ENCODE measurements at regions not wholly inside any gene's neighbourhood (a gene's known extent, or its start where the extent isn't known, plus 50 kb on each side); places are given as distances from the start of the nearest gene placed in this dataset.
A peak's percentile ranks its signal among the peaks of the same experiment; 100 is the strongest.
"Not testable (repeated sequence)": the region's sequence is repeated elsewhere in the genome, so short reads cannot be mapped to it uniquely, and the experiment has no call there.

DNA sequence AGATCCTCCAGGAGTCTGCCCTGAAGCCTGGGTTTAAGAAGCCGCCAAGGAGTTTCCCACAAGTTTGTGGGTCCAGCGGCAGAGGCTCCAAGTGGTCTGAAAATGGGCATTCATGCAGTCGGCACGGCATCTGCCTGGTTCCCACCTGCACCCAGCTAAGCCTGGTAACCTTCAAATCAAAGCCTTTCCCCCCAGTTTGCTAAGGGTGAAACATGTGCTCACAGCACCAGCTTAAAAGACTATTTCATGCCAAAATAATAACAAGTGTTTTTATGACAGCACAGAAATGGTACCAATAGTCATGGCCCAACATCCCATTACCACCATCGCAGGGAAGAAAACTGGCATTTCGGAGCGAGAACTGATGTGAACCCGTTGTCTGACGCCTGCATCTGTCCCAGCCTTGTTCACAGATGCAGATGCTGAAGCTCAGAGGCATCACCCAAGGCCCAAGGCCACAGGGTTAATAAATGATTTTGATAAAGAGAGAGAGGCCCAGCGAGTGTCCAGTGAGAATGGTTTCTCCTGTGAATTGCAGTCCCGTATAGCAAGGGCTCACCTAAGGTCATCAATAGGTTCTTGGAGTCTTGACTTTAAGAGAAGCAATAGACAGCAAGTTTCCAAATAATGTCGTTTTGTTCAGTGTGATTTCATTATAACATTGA, 188.0 kb upstream of the TPM1 start:
- DNase-seq (ENCODE audit: low spot score) = no peak

DNA sequence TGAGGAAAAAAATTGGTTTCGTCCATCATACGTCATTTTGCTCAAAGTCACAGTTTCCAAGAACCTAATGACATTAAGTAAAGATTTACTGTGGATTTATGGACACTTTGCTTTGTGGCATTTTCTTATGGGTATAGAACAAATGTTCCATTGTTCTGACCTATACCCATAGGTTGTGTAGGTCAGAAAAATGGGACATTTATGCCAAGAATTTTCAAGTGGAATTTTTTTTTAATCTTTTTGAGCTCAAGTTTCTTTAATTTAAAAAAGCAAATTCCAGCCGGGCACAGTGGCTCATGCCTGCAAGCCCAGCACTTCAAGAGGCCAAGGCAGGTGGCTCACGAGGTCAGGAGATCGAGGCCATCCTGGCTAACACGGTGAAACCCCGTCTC, 187.5 kb upstream of the TPM1 start:
- no peak for DNase-seq (ENCODE audit: low spot score)

DNA sequence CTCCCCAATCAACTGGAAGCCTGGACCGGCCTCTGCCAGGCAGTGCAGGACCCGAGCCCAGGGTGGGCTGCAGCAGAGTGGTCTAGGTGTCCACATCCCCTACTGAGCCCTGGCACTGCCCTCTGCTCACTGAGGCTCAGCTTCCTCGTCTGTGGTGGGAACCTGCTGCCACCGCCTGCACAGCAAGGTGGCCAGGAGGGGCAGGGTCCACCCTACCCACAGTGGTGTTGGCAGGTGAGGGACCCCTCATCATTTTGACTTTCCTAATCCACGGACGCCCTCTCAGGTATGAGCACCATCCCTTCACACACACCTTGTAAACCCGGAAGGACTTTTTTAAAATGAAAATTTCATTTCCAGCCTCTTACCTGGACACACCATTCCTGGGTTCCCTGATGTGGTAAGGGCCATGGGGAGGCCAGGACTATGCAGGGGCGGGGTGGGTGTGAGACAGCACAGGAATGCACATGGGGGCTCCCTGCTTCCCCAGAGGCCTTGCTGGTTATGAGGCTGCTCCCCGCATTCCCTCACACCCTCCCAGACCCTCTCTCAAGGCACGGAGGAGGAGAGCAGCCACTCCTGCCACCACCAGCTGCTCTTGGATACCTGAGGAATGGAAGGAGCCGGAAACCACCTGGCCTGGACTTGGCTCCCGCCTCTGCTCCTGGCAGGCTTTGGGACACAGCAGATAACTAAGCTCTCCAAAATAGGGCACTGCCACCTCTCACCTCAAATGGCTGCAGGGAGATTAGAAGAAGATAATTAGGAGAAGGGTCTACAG, 185.9 kb upstream of the TPM1 start:
- DNase-seq (ENCODE audit: low spot score) = no peak

DNA sequence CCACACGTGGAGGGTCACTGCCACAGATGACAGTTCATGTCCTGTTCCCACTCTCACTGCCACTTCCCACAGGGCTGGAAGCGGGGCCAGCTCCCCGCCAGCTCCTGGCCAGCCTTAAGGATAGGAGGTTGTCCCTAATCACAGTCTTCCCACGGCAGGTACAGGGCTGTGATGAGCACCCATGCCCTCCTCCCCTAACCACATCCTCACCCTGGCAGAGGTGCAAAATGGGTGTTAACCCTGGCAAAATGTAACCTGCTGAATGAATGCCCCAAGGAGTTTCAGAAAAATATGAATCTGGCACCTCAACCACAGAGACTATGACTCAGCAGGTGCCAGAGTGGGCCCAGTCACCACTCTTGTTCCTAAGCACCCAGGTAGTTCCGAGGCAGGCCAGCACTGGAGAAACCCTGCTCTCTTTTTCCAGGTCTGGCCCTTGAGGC, 185.1 kb upstream of the TPM1 start:
- no peak for DNase-seq (ENCODE audit: low spot score)

DNA sequence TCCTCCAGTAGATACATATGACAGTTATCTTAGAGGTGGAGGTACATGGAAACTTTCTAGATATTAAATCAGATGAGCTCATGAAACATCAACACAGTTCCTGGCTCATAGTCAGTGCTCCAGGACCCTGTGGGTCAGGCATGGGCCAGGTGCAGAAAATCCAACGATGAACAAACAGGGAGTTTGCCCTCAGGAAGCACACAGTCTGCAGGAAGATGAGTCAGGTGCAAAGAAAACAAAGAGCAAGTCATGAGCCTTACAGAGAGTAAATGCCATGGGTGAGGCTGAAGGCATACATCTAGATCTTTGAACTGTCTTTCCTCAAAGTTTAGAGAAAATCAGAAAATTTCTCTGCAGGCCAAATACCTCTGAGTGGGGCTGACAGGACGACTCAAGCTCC, 184.2 kb upstream of the TPM1 start:
- no peak for DNase-seq (ENCODE audit: low spot score)

DNA sequence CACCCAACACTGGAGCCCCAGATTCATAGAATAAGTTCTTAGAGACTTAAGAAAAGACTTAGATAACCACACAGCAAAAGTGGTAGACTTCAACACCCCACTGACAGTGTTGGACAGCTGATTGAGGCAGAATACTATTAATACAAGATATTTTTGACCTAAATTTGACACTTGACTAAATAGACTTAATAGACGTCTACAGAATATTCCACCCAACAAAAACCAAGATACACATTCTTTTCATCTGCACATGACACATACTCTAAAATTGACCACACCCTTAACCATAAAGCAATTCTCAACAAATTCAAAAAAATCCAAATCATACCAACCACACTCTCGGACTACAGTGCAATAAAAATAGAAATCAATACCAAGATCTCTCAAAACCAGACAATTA, 179.8 kb upstream of the TPM1 start:
- DNase-seq (ENCODE audit: low spot score) = no peak

DNA sequence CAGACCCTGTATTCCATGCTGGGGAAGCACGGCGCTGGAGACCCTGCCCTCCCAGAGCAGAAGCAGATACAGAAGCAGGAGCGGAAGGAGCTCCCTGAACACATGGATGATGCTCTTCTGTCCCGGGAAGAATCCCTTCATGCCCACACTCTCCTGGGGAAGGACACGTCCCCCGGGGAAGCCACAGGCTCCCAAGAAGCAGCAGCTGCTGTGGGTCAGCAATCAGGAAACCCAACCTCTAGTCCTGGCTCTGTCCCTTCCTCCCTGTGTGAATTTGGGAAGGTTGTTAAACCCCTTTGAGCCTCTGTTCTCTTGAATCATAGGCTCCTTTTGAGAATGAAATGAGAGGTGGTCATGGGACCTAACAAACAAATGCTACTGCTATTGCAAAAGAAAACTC, 176.2 kb upstream of the TPM1 start:
- DNase-seq (ENCODE audit: low spot score) = no peak

DNA sequence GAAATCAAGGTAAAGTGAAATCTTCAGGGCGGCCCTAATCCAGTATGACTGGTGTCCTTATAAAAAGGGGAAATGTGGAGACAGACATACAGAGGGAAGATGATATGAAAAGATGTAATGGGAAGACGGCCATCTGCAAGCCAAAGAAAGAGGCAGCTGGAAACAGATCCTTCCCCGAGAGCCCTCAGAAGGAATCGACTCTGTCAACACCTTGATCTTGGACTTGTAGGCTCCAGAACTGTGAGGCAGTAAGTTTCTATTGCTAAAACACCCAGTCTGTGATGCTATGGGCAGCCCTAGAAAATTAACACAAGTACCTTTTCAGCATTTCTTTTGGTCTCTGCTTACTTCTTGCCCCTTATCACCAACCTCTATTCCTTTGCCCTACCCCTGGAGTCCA, 174.7 kb upstream of the TPM1 start:
- no peak for DNase-seq (ENCODE audit: low spot score)

DNA sequence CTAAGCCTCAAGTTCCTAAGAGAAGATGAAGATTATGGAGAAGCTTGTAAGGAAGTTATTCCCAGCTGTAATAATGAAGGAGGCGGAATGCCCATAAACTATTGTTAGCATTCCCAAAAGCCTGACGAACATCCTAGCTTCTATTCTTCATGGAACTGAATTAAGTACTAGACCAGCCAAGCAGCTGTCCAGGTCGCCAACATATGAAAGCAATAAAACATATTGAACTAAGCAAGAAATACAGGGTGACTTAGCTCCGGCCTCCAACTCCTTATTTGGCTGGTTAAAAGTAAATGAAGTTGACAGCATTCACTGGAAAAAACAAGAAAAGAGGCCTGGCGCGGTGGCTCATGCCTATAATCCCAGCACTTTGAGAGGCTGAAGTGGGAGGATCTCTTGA, 174.0 kb upstream of the TPM1 start:
- no peak for DNase-seq (ENCODE audit: low spot score)

DNA sequence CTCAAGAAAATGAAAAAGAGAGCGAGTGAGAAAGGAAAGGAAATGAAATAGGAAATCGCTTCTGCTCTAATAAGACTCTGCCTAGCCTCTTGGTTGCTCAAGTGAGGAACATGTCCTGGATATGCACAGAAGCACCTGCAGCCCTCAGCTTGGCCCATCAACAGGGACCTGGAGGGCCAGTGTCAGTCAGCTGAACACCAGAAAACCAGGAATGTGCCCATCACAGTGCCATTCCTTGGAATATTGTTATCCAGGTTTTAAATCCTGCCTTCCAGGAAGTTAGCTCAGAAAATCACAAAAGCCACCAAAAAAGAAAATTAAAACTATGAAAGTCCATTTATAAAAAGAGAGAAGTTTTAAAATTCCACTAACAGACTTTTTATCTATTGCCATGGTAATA, 173.4 kb upstream of the TPM1 start:
- DNase-seq (ENCODE audit: low spot score) = no peak

DNA sequence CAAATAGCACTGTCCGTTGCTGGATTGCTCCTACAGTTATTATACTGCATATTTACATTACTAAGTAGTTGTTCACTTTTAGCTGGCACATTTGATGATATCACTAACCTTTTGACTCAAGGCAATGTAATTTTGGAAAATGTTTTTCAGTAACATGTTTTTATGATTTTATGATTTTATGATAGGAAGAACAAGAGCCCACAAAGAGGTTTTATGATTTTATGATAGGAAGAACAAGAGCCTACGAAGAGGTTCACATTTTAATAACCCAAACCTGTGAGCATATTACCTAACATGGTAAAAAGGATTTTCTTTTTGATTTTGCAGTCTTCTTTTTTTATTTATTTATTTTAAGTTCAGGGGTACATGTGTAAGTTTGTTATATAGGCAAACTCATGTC, 172.3 kb upstream of the TPM1 start:
- DNase-seq (ENCODE audit: low spot score) = no peak

DNA sequence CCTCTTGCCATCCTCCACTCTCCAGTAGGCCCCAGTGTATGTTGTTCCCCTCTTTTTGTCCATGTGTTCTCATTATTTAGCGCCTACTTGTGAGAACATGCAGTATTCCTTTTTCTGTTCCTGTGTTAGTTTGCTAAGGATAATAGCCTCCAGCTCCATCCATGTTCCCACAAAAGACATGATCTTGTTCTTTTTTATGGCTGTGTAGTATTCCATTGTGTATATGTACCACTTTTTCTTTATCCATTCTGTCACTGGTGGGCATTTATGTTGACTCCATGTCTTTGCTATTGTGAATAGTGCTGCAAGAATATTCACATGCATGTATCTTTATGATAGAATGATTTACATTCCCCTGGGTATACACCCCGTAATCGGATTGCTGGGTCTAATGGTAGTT, 171.8 kb upstream of the TPM1 start:
- DNase-seq (ENCODE audit: low spot score) = not testable (repeated sequence)

DNA sequence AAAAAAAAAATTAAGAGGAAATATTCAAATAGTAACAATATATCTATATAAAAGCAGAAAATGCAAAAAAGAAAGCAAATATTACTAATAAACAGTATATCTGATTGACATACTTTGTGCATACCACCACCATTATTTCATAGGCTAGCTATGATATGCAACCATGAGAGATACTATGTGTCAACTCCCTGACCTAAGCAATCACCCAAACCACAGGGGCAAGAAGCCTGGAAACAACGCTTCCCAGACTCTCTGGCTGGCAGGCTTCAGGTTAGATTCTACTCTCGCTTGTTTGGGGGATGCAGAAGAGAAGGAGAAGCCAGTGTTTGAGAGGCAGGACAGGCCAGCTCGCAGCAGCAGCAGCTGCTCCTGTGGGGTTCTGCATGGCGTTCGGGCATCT, 169.3 kb upstream of the TPM1 start:
- no peak for DNase-seq (ENCODE audit: low spot score)

DNA sequence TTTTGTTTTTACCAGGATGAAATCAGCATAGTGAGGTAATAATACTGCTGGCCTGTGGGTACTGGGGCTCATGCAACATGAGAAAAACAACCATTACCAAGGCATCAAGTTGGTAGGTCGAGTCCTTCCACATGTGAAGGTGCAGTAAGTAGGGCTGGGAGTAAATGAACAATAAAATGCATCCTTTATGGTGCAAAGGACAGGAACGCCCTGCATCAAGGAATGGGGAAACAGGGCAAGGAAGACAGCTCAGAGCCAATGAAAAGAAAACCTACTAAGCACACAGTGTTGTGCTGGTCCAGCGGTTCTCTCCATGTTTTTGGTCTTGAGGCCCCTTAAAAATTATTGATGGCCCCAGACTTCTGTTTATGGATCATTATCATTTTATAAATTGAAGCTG, 168.5 kb upstream of the TPM1 start:
- DNase-seq (ENCODE audit: low spot score) = no peak

DNA sequence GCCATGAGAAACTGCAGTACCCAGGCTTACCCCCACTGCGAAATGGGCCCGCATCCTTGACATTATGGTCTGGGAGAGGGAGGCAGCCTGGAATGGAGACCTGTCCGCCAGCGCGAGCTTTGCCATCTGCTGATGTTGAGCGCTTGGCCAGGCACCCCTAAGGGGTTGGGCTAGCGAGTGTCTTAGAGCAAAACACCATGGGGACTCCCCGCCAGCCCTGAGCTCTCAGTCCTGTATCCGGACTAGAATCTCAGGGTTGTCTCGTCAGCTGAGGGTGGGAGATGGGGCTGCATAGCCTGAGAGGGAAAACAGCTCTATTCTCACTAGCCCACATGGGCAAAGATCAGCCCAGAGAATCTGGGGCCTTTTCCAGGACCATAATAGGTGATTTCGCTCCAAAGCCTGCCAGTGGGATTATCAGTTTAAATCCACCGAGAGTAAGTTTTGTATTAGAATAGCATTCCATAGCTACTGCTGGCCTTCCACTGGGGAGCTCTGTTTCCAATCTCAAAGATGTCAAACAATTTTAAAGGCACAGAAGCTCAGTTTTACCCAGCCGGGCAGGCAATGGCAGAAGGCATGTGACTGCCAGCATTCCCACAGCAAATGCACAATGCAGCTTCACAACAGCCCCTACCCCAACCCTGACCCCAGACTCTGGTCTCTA, 167.5 kb upstream of the TPM1 start:
- peak; percentile 87 for DNase-seq (ENCODE audit: low spot score)

DNA sequence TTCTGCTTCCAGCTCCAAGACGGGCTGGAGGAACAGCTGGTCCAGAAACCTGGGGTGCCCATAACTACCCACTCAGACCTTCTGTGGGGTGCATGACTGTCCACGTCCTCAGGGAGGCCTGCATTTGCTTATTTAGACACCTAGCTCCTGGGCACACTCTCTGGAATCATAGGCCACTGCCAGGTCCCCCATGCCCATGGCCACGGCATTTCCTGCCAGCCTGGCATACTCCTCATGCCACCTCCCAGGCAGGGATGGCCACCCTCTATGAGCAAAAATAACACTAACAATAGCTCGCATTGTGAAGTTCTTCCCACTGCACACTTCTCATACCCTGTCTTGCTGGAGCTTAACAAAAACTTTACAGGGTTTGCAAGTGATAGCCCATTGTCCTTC, 166.9 kb upstream of the TPM1 start:
- no peak for DNase-seq (ENCODE audit: low spot score)

DNA sequence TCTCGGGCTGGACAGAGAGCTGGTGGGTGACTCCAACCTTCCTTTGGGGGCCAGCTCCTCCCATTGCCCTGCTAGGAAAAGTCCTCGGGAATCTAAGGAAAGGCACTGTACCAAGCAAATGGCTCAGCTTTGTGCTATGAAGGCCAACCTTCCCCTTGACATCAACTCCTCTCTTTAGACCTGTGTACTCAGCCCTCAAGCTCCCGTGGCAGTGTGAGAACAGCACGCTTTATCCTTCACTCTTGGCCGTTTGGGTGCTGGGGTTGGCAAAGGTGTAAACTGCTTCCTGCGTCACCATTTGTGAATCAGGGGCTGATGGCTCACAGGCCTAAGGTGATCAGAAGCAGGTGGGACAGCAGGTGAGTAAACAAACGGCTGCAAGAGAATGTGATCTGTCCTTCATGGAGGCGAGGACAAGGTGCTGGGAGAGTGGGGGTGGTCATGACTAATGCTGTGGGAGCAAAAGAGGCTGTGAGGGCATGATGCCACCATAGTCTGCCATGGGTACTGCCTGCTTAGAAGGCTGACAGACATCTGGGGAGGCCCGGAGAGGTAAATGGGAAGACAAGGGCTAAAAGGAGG, 165.2 kb upstream of the TPM1 start:
- no peak for DNase-seq (ENCODE audit: low spot score)

DNA sequence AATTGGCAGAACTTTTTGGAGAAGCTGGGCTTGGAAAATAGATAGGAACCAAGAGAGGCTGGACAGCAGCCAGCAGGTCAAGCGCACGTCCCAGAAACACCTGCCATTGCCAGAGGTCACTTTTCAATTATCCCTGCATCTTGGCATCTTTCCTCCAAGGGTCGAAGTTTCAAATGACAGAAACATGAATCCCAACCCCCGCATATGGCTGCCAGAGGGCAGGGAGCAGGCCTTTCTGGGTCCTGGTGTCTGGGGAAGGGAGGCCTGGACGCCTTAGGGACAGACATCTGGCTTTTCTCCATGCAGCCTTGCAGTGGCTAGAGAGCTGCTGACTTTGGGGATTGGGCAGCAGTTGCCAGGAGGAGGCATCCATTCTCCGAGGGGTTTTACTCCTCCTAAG, 164.5 kb upstream of the TPM1 start:
- no peak for DNase-seq (ENCODE audit: low spot score)

DNA sequence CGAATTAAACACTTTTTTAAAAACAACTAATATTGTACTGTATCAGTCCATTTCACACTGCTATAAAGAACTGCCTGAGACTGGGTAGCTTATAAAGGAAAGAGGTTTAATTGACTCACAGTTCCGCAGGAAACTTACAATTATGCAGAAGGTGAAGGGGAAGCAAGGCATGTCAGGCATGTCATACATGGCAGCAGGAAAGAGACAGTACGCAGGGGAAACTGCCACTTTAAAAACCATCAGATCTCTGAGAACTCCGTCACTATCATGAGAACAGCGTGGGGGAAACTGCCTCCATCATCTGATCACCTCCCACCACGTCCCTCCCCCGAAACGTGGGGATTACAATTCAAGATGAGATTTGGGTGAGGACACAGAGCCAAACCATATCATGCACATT, 162.8 kb upstream of the TPM1 start:
- DNase-seq (ENCODE audit: low spot score) = no peak

DNA sequence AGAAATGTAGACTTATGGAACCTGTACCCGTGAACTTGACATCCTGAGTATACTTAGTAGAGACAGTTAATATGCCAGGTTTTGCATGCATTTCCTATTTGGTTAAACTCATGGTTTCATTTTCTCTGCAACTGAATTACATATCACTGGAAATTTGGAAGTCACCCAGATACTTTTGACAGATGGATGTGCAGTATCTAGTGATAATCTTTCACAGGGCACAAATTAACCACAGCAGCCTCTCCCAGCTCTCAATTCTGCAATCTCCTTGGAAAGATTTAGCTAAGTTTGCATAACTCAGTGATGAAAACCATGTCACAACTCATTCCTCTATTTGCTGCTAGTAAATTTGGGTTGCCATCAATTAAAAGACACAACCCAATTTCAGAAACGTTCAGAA, 162.3 kb upstream of the TPM1 start:
- DNase-seq (ENCODE audit: low spot score) = peak; percentile 85

DNA sequence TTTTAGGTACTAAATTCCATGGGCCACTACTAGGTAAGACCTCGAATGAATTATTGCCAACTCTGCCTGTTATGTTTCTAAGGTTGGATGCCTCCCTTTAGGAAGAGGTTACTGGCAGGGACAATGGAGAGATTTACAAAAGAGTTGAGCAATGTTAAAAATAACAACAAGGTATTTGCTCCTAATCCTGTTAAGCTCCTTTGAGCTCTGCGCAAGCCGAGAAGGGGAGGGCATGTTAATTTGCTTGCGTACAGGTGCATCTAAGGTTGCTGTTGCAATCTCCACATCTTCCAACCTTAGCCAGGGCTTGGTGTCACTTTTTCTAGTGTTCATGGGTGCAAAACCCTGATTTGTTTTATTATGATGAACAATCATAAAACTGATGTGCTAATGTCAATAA, 161.5 kb upstream of the TPM1 start:
- no peak for DNase-seq (ENCODE audit: low spot score)

DNA sequence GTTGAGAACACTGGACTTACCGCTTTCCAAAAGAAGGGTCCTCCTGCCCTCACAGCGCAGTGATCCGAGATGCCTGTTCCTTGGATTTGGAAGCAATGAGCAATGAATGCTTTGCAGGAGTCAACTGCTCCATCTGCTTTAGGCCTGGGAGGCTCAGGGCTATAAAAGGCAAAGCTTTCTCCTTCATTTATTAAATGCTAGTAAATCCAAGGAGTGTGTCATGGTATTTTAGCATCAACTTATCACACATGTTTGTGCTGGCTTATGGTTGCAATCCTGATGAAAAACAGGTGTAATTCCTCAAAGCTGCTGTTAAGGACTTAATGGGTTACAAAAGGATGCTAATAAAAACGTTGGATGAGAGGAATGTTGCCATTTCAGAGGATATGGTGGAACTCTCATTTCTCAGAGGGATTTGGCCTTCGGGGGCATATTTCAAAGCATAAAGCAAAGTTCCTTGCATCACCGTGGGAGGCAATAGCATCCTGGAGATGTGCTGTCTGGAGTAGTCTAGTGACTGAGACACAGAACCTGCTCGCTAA, 158.5 kb upstream of the TPM1 start:
- DNase-seq (ENCODE audit: low spot score) = peak; percentile 92

Data from umbilical cord (tissue), 1 donor.